GM23338 (cell line): ENCODE measurements at regions not wholly inside any gene's neighbourhood (a gene's known extent, or its start where the extent isn't known, plus 50 kb on each side); places are given as distances from the start of the nearest gene placed in this dataset.

Experiments
- ATAC-seq: fragments of 200-7000 bp; cut with Tn5 transposase; 3 replicates; pipeline ENCODE4 v1.9.1; 2020
- DNase-seq: peaks from one replicate; pipeline ENCODE4 v3.0.0-alpha.2; 2015; ENCODE audit warnings: low spot score
- H2AFZ ChIP-seq: fragments of 200-600 bp; sonication (generic); 2 replicates; pipeline ENCODE4 v1.8.0; 2016; ENCODE audit warnings: antibody characterized with exemption, mild to moderate bottlenecking, moderate library complexity
- H3F3A ChIP-seq: fragments of 200-600 bp; sonication (generic); replicated peaks from 2 replicates; pipeline ENCODE4 v1.8.0; 2017; ENCODE audit warnings: antibody characterized with exemption, mixed run types, low read depth
- H3K27ac ChIP-seq: fragments of 200-600 bp; sonication (generic); 2 replicates; pipeline ENCODE4 v1.6.1; 2016; ENCODE audit warnings: low read depth
- H3K27me3 ChIP-seq: fragments of 200-600 bp; sonication (generic); 2 replicates; pipeline ENCODE4 v1.8.0; 2016; ENCODE audit warnings: mild to moderate bottlenecking, mixed run types, moderate library complexity; ENCODE audit not compliant: insufficient read depth
- H3K36me3 ChIP-seq: fragments of 200-600 bp; sonication (generic); 2 replicates; pipeline ENCODE4 v1.8.0; 2016; ENCODE audit warnings: mild to moderate bottlenecking; ENCODE audit not compliant: insufficient read depth
- H3K4me1 ChIP-seq: fragments of 200-600 bp; sonication (generic); 2 replicates; pipeline ENCODE4 v1.8.0; 2016; ENCODE audit warnings: mild to moderate bottlenecking, moderate library complexity; ENCODE audit not compliant: insufficient read depth
- H3K4me2 ChIP-seq: fragments of 200-600 bp; sonication (generic); 2 replicates; pipeline ENCODE4 v1.7.1; 2017; ENCODE audit warnings: mixed run types
- H3K4me3 ChIP-seq: fragments of 200-600 bp; sonication (generic); 2 replicates; pipeline ENCODE4 v1.6.1; 2016; ENCODE audit warnings: mixed run types
- H3K79me2 ChIP-seq: fragments of 200-600 bp; sonication (generic); replicated peaks from 2 replicates; pipeline ENCODE4 v1.8.0; 2017; ENCODE audit warnings: mild to moderate bottlenecking; ENCODE audit not compliant: insufficient read depth
- H3K9me2 ChIP-seq: fragments of 200-600 bp; sonication (generic); 2 replicates; pipeline ENCODE4 v1.8.0; 2017; ENCODE audit not compliant: insufficient read depth
- H4K20me1 ChIP-seq: fragments of 200-600 bp; sonication (generic); replicated peaks from 2 replicates; pipeline ENCODE4 v1.8.0; 2017; ENCODE audit warnings: mild to moderate bottlenecking; ENCODE audit not compliant: insufficient read depth
- H3K27ac Mint-ChIP-seq: 2 replicates; pipeline ENCODE4 v1.8.0; 2020; ENCODE audit warnings: inconsistent platforms, mild to moderate bottlenecking, moderate library complexity, mixed read lengths
- H3K27me3 Mint-ChIP-seq: 3 replicates; pipeline ENCODE4 v1.8.0; 2022; ENCODE audit warnings: low read depth, mild to moderate bottlenecking, moderate library complexity, mixed read lengths, inconsistent platforms; ENCODE audit not compliant: insufficient read depth, poor library complexity
- H3K36me3 Mint-ChIP-seq: 3 replicates; pipeline ENCODE4 v1.8.0; 2021; ENCODE audit warnings: low read depth, mild to moderate bottlenecking, inconsistent platforms, moderate library complexity, mixed read lengths
- H3K4me1 Mint-ChIP-seq: 3 replicates; pipeline ENCODE4 v1.8.0; 2020; ENCODE audit warnings: mild to moderate bottlenecking, inconsistent platforms, mixed read lengths
- H3K4me3 Mint-ChIP-seq: 3 replicates; pipeline ENCODE4 v1.8.0; 2021; ENCODE audit warnings: moderate library complexity, mild to moderate bottlenecking, inconsistent platforms, mixed read lengths
- H3K9me3 Mint-ChIP-seq: 3 replicates; pipeline ENCODE4 v1.8.0; 2020; ENCODE audit warnings: moderate library complexity, mild to moderate bottlenecking, inconsistent platforms, mixed read lengths
- EZH2phosphoT487 ChIP-seq: fragments of 200-600 bp; sonication (generic); IDR thresholded peaks from one replicate; pipeline ENCODE4 v1.8.1; 2018; ENCODE audit warnings: antibody characterized with exemption; ENCODE audit not compliant: unreplicated experiment
- POLR2AphosphoS5 ChIP-seq: IDR thresholded peaks from 2 replicates; pipeline ENCODE4 v1.6.1; 2016; ENCODE audit warnings: antibody characterized with exemption, low read depth
- ZNF462 ChIP-seq: fragments of 250-450 bp; sonication (Bioruptor Pico); IDR thresholded peaks from 2 replicates; pipeline ENCODE4 v1.5.0; 2020; ENCODE audit warnings: mild to moderate bottlenecking, moderate library complexity

- no peak for TF ChIP-seq ZNF462
- no peak for TF ChIP-seq EZH2phosphoT487
Observed at GRCh38 chr2:228798458-228799207, 472.5 kb downstream of the PID1 start (continued).

GRCh38 chr2:228796386-228796785 is 474.7 kb downstream of the PID1 start:
- Mint-ChIP-seq H3K9me3 (no peaks in the 10 kb centered on the region; the same call in 2 of the 3 replicates), H3K27me3 (no peaks in the 10 kb centered on the region), H3K27ac (no peak overlapping the region), H3K4me1 (no peaks in the 10 kb centered on the region), H3K36me3 (no peaks in the 10 kb centered on the region), H3K4me3 (no peak overlapping the region)
- Histone ChIP-seq H4K20me1 (no peaks in the 10 kb centered on the region), H3F3A (no peaks in the 10 kb centered on the region), H3K79me2 (no peaks in the 10 kb centered on the region), H3K27me3 (no peaks in the 10 kb centered on the region), H3K4me3 (no peak overlapping the region), H3K27ac (no peak overlapping the region), H3K4me1 (no peaks in the 10 kb centered on the region), H3K9me2 (no peaks in the 10 kb centered on the region), H3K4me2 (no peak overlapping the region), H2AFZ (no peak overlapping the region), H3K36me3 (no peaks in the 10 kb centered on the region)
- DNase-seq (no peak), ATAC-seq (no peak)
- no peak for TF ChIP-seq EZH2phosphoT487
- no peak for TF ChIP-seq POLR2AphosphoS5

GRCh38 chr2:228793116-228793515 is 478.0 kb downstream of the PID1 start:
- H3F3A ChIP-seq: no peaks in the 10 kb centered on the region
- no peaks in the 10 kb centered on the region for H3K79me2 ChIP-seq
- H3K36me3 ChIP-seq: no peaks in the 10 kb centered on the region
- no peaks in the 10 kb centered on the region for H3K4me1 Mint-ChIP-seq
- no peaks in the 10 kb centered on the region for H3K4me1 ChIP-seq
- H3K4me3 Mint-ChIP-seq: no peak overlapping the region
- H3K4me3 ChIP-seq: no peak overlapping the region
- TF ChIP-seq EZH2phosphoT487: no peak
- ATAC-seq (no peak), DNase-seq (no peak)
- H3K9me3 Mint-ChIP-seq: no peaks in the 10 kb centered on the region; the same call in 2 of the 3 replicates
- peaks cover 10% of the 10 kb centered on the region; the same call in 1 of the 2 replicates for H3K9me2 ChIP-seq
- H3K27ac Mint-ChIP-seq: no peak overlapping the region
- no peaks in the 10 kb centered on the region for H3K27me3 ChIP-seq
- H3K27me3 Mint-ChIP-seq: no peaks in the 10 kb centered on the region
- H2AFZ ChIP-seq: no peak overlapping the region
- H3K36me3 Mint-ChIP-seq: no peaks in the 10 kb centered on the region
- H3K27ac ChIP-seq: no peak overlapping the region
- H4K20me1 ChIP-seq: no peaks in the 10 kb centered on the region
- no peak overlapping the region for H3K4me2 ChIP-seq
